Endothelial cell of umbilical vein (primary cell): ENCODE measurements at regions not wholly inside any gene's neighbourhood (a gene's known extent, or its start where the extent isn't known, plus 50 kb on each side); places are given as distances from the start of the nearest gene placed in this dataset.

Experiments
- BruUV-seq: library from RNA; stranded (reverse); fragments of 400-500 nt; replicated peaks from 2 replicates; lab custom pipeline; 2021; lab: Mats Ljungman, UMichigan
- CTCF ChIA-PET: fragments of 300-600, 350-600 bp; sonication (Branson Sonifier 250); formaldehyde crosslinking; loops from one replicate; lab custom pipeline; 2021; ENCODE audit warnings: antibody characterized with exemption, inconsistent platforms; lab: Charles Lee
- POLR2A ChIA-PET: fragments of 300-600, 350-600 bp; sonication (Branson Sonifier 250); formaldehyde crosslinking; loops from one replicate; lab custom pipeline; 2021; ENCODE audit warnings: antibody characterized with exemption, inconsistent platforms; lab: Charles Lee
- DNase-seq: peaks from one replicate; pipeline ENCODE4 v3.0.0-alpha.2; 2011; ENCODE audit warnings: low read depth, low spot score
- FAIRE-seq: peaks from 2 replicates; lab custom pipeline; 2011; peaks lifted over from hg19 to GRCh38; lab: Jason Lieb, UNC
- H2AFZ ChIP-seq: 2 replicates; pipeline ENCODE4 v1.6.0; 2012; ENCODE audit warnings: low read depth, low read length, control low read depth, inconsistent platforms
- H3K27ac ChIP-seq: 2 replicates; pipeline ENCODE4 v1.5.1; 2011; ENCODE audit warnings: low read depth, mild to moderate bottlenecking, control low read depth, low read length, moderate library complexity; ENCODE audit not compliant: insufficient read depth
- H3K27me3 ChIP-seq, 2 experiments: 2 replicates each; pipeline versions ENCODE4 v1.6.0 to v1.6.1; 2011; ENCODE audit warnings: low read length in 2 of 2, mixed read lengths in 1 of 2; ENCODE audit not compliant: control insufficient read depth in 2 of 2, insufficient read depth in 2 of 2
- H3K36me3 ChIP-seq, 2 experiments: 2 replicates in 1 of 2; 3 replicates in 1 of 2; pipeline ENCODE4 v1.5.1; 2011; ENCODE audit warnings: low read length in 2 of 2, mild to moderate bottlenecking in 1 of 2, moderate library complexity in 1 of 2; ENCODE audit not compliant: control insufficient read depth in 2 of 2, insufficient read depth in 2 of 2; ENCODE audit errors: extremely low read depth in 1 of 2
- H3K4me1 ChIP-seq: 3 replicates; pipeline ENCODE4 v1.5.1; 2011; ENCODE audit warnings: mild to moderate bottlenecking, low read length; ENCODE audit not compliant: control insufficient read depth, insufficient read depth; ENCODE audit errors: extremely low read depth
- H3K4me2 ChIP-seq: 2 replicates; pipeline ENCODE4 v1.6.1; 2011; ENCODE audit warnings: low read length, control low read depth, mixed read lengths; ENCODE audit not compliant: insufficient read depth
- H3K4me3 ChIP-seq, 3 experiments: fragments of 200-600 bp in 1 of 3; sonication (generic), shearing (Covaris generic) in 1 of 3; replicated peaks in 1 of 3; 2 replicates each; pipeline ENCODE4 v1.5.1; 2011 to 2016; ENCODE audit warnings: control low read depth in 3 of 3, low read length in 3 of 3, mild to moderate bottlenecking in 2 of 3, inconsistent platforms in 1 of 3, low read depth in 1 of 3, moderate library complexity in 1 of 3; ENCODE audit not compliant: insufficient read depth in 1 of 3
- H3K79me2 ChIP-seq: 2 replicates; pipeline ENCODE4 v1.6.0; 2012; ENCODE audit warnings: low read length, inconsistent platforms; ENCODE audit not compliant: control insufficient read depth, insufficient read depth
- H3K9ac ChIP-seq: replicated peaks from 2 replicates; pipeline ENCODE3; 2011; ENCODE audit warnings: low read length, control low read depth; ENCODE audit not compliant: insufficient read depth; ENCODE audit errors: extremely low read depth
- H3K9me1 ChIP-seq: replicated peaks from 3 replicates; pipeline ENCODE4 v1.6.0; 2011; ENCODE audit warnings: mild to moderate bottlenecking, low read length; ENCODE audit not compliant: control insufficient read depth, insufficient read depth; ENCODE audit errors: extremely low read depth
- H3K9me3 ChIP-seq: replicated peaks from 2 replicates; pipeline ENCODE4 v1.5.1; 2012; ENCODE audit warnings: low read length, inconsistent platforms; ENCODE audit not compliant: control insufficient read depth, insufficient read depth
- H4K20me1 ChIP-seq: replicated peaks from 2 replicates; pipeline ENCODE3; 2011; ENCODE audit warnings: mild to moderate bottlenecking, low read length; ENCODE audit not compliant: control insufficient read depth, insufficient read depth; ENCODE audit errors: extremely low read depth
- CTCF ChIP-seq, 2 donors: IDR thresholded peaks; 1 replicate in 1 of 2; 2 replicates in 1 of 2; pipeline ENCODE4 v1.5.1; 2011; ENCODE audit warnings: low read length in 2 of 2, mild to moderate bottlenecking in 2 of 2, moderate library complexity in 2 of 2, control low read depth in 1 of 2, inconsistent platforms in 1 of 2, low read depth in 1 of 2; ENCODE audit not compliant: insufficient read depth in 1 of 2; ENCODE audit errors: extremely low read depth in 1 of 2
- EZH2 ChIP-seq: IDR thresholded peaks from 2 replicates; pipeline ENCODE4 v1.6.1; 2012; ENCODE audit warnings: borderline replicate concordance, low read depth, mild to moderate bottlenecking, moderate library complexity, low read length, inconsistent platforms; ENCODE audit not compliant: severe bottlenecking
- FOS ChIP-seq: IDR thresholded peaks from 2 replicates; pipeline ENCODE4 v1.6.1; 2011; ENCODE audit warnings: mild to moderate bottlenecking, low read length, moderate library complexity, borderline replicate concordance; ENCODE audit not compliant: insufficient read depth
- GATA2 ChIP-seq: IDR thresholded peaks from 2 replicates; pipeline ENCODE4 v1.7.0; 2011; ENCODE audit warnings: low read depth, mild to moderate bottlenecking, moderate library complexity, mixed read lengths, low read length; ENCODE audit not compliant: insufficient read length, insufficient read depth
- JUN ChIP-seq: IDR thresholded peaks from 2 replicates; pipeline ENCODE4 v1.6.1; 2011; ENCODE audit warnings: borderline replicate concordance, low read depth; ENCODE audit not compliant: insufficient read length, insufficient read depth
- MAX ChIP-seq: IDR thresholded peaks from 2 replicates; pipeline ENCODE4 v1.6.1; 2011; ENCODE audit not compliant: insufficient read depth, insufficient read length
- MYC ChIP-seq: IDR thresholded peaks from one replicate; pipeline ENCODE4 v1.6.1; 2011; ENCODE audit warnings: mild to moderate bottlenecking, low read depth, low read length
- POLR2A ChIP-seq: IDR thresholded peaks from 2 replicates; pipeline ENCODE4 v1.6.1; 2012; ENCODE audit warnings: low read depth, mild to moderate bottlenecking, control low read depth, low read length
- POLR2AphosphoS5 ChIP-seq: IDR thresholded peaks from 2 replicates; pipeline ENCODE4 v1.6.1; 2012; ENCODE audit warnings: low read depth, mild to moderate bottlenecking, control low read depth, low read length, moderate library complexity; ENCODE audit not compliant: insufficient read depth
- dilution Hi-C: fragments of 300-500 bp; cut with MboI; formaldehyde crosslinking; loops from one replicate; pipeline ENCODE4 v1.15.0; 2019; ENCODE audit warnings: low sequenced_read_pairs; ENCODE audit not compliant: extremely low pct_ligation_motif_present
- intact Hi-C: fragments of 100-400 bp; cut with micrococcal nuclease; formaldehyde crosslinking; loops from one replicate; pipeline ENCODE4 v1.10.0; 2022

GRCh38 chr2:219958941-219959340, 331.5 kb downstream of the SLC4A3 start:
- FAIRE-seq (no peak), DNase-seq (no peak)
- ChIA-PET POLR2A (no interaction called here), CTCF (no interaction called here)
- H3K27ac ChIP-seq: no peak overlapping the region
- no peaks in the 10 kb centered on the region for H3K36me3 ChIP-seq
- H2AFZ ChIP-seq: no peak overlapping the region
- no peaks in the 10 kb centered on the region for H3K27me3 ChIP-seq
- dilution Hi-C loops (no loop called here), intact Hi-C loops (no loop called here)
- no peaks in the 10 kb centered on the region for H3K4me1 ChIP-seq
- H3K9me1 ChIP-seq: no peaks in the 10 kb centered on the region
- H3K4me2 ChIP-seq: no peak overlapping the region
- H3K9ac ChIP-seq: no peak overlapping the region
- no TSS peak for BruUV-seq
- no peaks in the 10 kb centered on the region for H4K20me1 ChIP-seq
- H3K9me3 ChIP-seq: peaks cover 2% of the 10 kb centered on the region
- no peak for TF ChIP-seq POLR2AphosphoS5
- TF ChIP-seq POLR2A: no peak
- TF ChIP-seq GATA2: no peak
- no peak for TF ChIP-seq JUN
- TF ChIP-seq FOS: no peak
- TF ChIP-seq EZH2: no peak
- TF ChIP-seq MAX: no peak
- TF ChIP-seq CTCF (IDR thresholded peaks at IDR 0.05; ENCODE audit: extremely low read depth in 1 of 2, insufficient read depth in 1 of 2, low read depth in 1 of 2, low read length in 2 of 2): no peak
- no peak for TF ChIP-seq MYC
- H3K79me2 ChIP-seq: no peaks in the 10 kb centered on the region
- no peak overlapping the region for H3K4me3 ChIP-seq
